Esophagus mucosa (tissue), 1 donor: ENCODE measurements at regions not wholly inside any gene's neighbourhood (a gene's known extent, or its start where the extent isn't known, plus 50 kb on each side); places are given as distances from the start of the nearest gene placed in this dataset.
"Not testable (repeated sequence)": the region's sequence is repeated elsewhere in the genome, so short reads cannot be mapped to it uniquely, and the experiment has no call there.

Experiments
- ATAC-seq: fragments of 200-7000 bp; cut with Tn5 transposase; one replicate; pipeline ENCODE4 v1.9.1; 2020
- donor health status: DM: yes; HTN: yes; CAD: no.

DNA sequence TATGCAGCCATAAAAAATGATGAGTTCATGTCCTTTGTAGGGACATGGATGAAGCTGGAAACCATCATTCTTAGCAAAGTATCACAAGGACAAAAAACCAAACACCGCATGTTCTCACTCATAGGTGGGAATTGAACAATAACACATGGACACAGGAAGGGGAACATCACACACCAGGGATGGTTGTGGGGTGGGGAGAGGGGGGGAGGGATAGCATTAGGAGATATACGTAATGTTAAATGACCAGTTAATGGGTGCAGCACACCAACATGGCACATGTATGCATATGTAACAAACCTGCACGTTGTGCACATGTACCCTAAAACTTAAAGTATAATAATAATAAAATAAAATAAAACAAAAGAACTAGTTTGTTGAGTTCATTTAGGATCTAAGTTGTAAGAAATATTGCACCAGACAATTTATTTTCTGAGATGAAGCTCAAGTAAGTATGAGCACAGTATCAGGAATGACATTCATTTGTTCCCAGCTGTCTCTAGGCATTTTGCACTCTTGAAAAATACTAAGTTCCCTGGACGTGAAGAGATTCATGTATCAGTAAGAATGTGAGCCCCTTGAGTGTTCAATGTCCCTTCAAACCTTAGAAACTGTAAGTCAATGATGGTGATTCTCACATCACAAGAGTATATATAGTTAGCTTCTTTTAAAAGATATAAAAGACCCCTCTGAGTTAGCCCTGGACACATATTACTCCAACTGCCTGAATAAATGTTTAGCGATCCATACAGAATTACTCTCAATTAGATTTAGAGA is 1519.3 kb upstream of the TPTE start:
- ATAC-seq: not testable (repeated sequence)

DNA sequence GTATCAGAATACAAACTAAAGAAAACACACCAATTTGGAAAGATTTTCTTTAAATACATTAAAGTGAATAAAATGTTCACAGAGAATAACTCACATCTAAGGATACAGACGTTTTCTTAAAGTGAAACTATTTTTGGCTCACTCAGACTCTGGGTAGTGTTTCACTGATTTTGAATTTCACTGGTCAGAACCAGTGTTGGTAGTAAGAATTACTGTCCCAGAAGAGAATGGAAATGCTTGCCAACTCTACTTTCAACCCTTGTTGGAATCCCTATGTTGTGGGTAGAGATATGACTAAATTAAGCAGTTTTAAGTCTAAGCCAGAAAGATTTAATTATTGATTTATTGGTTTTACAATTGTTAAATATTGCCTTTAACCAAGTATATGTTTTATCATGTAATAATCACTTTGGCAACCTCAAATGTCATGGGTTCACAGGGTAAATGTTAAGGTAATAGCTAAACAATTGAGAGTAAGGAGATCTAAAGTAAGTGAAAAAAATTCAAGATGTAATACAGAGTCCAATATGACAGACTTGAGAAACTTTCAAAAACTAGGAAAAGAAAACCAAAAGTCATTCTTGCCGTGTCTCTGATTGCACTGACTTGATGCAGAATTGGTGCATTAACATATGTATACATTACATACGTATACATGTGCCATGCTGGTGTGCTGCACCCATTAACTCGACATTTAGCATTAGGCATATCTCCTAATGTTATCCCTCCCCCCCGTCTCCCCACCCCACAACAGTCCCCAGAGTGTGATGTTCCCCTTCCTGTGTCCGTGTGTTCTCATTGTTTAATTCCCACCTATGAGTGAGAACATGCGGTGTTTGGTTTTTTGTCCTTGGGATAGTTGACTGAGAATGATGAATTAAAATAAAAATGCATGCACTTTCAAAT is 1517.2 kb upstream of the TPTE start:
- not testable (repeated sequence) for ATAC-seq

DNA sequence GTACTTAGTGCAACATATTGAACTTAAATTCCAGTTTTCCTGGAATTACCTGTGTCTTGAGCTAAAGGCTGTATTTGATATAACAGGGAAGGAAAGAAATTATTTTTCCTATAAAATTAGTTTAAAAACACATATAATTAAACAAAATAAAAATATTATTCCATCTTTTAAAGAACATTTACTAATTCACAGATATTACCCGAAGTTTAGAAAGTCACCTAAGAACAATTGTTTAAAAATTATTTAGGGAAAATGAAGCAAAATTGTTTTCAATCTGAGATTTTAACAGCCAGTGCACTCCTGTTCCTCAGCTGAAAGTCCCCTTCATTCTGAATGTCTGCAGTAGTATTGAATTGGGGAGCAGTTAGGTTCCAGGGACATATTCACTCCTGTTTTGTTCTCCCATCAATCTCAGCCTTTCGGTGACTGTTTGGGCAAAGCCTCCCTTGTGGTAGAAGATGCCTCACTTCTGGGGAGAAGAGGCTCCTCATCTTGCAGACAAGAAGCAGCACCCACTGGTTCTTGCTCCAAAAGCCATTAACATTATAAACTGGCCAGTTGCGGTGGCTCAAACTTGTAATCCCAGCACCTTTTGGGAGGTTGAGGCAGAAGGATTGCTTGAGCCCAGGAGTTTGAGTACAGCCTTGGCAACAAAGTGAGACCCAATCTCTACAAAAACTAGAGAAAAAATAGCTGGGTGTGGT is 1516.4 kb upstream of the TPTE start:
- not testable (repeated sequence) for ATAC-seq

DNA sequence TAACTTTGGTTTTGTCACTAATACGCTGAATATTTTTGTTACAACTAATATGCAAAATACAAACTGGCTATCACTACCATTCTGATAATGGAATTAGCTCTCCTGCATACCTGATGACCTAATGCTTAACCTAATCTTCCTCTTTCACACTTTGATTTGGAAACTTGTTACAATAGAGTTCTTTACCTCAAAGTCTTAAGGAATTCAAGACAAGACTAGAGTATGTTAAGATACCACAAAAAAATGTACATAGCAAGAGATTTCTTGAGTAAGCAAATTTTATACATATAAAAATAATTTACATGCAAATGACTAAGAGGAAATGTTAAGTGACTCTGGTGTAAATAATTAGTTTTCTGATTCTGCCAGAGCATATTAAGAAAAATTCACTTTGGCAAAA is 1515.7 kb upstream of the TPTE start:
- not testable (repeated sequence) for ATAC-seq

DNA sequence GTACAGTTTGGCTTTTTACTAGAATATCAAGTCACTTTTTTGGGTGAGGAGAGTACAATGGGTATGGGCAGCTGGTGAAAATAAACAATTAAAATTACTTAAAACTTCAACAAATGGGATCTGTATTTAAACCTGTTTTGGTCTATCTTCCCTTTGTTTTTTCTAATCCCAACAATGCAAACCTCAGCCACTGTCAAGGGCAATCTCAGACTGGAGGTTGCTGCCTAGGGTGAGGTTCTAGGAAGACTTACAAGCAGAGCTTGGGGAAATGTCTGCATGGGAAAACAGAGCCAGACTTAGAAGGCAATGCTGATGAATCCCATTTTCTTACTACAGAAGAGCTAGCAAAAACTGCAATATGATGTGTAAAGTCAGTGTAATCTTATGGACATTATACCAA is 1515.3 kb upstream of the TPTE start:
- ATAC-seq: not testable (repeated sequence)

DNA sequence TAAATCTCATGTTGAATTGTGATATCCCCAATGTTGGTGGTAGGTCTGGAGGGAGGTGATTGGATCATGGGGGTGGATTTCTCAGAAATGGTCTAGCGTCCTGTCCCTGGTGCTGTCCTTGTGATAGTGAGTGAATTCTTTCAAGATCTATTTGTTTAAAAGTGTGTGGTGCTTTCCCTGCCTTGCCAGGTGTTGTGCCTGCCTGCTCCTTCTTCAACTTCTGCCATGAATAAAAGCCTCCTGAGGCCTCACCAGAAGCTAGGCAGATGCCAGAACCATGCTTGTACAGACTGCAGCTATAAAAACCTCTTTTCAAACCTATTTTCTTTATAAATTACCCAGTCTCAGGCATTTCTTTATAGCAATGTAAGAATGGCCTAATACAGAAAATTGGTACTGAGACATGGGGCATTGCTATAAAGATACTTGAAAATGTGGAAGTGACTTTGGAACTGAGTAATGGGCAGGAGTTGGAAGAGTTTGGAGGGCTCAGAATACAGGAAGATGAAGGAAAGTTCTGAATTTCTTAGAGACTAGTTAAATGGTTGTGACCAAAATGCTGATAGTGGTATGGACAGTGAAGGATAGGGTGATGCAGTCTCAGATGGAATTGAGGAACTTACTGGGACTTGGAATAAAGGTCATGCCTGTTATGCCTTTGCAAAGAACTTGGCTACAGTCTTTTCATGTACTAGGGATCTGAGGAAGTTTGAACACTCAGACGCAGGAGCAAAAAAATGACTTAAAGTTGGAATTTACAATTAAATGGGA is 1514.6 kb upstream of the TPTE start:
- not testable (repeated sequence) for ATAC-seq

DNA sequence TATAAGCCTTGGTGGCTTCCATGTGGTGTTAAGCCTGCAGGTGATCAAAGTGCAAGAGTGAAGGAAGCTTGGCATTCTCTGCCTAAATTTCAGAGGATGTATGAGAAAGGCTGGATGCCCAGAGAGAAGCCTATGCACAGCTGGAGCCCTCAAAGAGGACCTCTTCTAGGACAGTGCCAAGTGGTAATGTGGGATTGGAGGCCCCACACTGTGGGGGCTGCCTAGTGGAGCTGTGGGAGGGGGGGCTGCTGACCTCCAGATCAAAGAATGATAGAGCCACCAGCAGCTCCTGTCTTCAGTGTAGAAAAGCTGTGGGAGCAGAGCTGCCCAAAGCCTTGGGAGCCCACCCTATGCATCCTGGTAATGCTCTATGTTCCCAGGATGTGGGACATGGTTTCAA is 1512.7 kb upstream of the TPTE start:
- peak; percentile 18 for ATAC-seq

DNA sequence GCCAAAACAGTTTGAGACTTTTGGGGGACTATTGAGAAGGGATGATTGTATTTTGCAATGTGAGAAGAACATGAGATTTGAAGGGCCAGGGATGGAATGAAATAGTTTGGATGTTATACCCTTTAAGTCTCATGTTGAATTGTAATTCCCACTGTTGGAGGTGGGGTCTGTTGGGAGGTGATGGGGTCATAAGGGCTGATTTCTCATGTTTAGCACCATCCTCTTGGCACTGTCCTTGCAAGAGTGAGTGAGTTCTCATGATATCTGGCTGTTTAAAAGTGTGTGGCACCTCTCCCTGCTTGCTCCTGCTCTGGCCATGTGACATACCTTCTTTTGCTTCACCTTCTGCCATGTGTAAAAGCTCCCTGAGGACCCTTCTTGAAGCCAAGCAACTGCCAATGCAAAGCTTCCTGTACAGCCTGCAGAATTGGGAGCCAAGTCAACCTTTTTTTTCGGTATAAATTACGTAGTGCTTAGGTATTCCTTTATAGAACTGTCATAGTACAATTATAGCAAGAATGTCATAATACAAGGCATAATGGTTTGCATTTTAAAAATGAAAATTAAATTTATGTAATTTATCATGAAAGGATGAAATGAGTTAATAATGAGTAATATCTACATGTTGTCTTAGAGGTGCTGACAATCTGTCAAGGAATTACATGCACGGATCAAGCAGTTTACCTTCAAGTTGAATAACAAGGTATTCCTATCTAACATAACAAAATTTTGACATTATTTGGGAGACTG is 1511.9 kb upstream of the TPTE start:
- ATAC-seq: not testable (repeated sequence)

DNA sequence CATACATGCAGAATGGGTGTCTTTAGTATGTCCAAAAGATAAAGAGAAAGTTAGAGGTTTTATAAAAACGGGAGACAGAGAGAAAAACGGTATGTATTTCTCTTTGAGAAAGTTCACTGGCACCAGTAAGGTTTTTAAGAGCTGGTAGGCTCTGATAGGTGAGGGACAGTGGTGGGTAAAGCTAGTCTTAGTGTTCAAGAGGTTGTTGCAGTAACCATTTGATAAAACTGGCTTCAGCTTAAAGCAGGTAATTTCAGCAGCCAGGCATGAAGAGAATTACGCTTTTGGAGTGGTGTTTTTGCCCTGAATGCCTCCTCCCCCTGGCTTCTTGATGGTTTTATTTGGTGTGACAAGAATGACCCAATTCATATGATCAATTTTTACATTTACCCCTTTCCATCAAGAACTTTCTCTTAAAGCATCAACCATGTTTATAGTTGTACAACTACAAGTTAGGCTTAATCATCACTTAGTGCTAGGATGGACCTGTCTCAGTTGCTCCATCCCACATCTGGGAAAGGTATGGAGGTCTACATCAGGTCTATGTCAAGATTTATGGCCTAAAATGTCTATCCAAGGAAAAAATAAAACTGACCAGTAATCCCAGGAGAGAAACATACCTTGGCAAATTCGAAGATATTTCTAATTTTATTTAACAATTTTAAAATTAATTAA is 1511.1 kb upstream of the TPTE start:
- ATAC-seq: not testable (repeated sequence)

DNA sequence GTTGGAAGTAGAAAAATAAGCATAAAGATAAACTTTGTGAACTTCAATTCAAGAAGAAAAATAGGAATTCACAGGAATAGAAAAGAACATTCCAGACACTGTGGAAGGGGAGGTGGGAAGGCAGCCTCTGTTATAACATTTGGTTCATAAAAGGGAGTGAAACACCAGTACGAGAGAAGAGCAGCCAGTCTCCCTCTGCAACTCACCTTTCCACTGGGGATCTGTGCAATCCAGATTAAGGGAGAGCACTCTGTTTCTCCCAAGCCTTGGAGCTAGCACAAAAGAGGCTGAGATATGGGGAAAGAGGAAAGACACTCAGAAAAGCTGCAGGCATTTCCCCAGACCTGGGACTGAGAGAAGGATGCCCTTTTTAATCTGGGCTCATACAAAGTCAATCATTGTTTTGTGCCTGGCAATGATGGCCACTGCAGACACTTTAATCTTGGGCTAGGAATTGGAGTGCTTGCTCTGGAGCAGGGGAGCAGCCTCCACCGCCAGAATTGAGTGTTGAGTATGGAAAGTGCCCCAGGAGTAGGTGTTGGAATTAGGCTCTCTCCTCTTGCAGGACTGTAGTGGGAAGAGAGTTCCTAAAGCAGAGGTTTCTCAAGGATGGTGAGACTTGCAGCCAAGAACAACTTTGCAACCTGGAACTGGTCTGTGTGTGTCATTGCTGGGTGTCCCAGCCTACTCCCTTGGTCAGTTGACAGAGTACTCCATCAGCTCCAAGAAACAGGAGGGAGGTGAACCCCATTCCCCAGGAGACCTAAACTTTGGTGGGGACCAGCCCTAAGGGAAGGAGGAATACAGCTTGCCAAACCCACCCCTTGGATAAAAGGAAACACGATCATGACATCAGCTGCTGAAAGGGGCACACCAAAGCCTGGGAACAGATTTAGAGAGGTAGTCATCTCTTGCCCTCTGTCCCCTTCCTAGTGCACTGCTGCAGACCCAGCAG is 1510.2 kb upstream of the TPTE start:
- not testable (repeated sequence) for ATAC-seq

DNA sequence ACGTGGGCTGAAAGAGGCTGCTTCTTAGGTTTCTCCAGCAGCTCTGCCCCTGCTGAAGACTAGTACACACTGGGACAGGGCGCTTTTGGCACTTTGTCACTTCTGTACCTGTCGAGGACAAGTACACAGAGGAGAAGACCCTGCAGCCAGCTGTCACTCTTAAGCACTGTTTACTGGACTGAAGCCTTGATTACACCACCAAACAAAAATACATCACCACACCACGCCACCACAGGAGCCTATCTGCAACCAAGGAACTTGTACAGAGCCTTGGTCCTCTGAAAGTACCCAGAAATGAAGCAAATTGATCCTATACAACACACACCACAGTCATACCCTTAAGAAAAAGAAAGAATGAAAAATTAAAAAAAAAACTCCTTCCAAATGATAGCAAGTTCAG is 1509.5 kb upstream of the TPTE start:
- ATAC-seq: not testable (repeated sequence)

DNA sequence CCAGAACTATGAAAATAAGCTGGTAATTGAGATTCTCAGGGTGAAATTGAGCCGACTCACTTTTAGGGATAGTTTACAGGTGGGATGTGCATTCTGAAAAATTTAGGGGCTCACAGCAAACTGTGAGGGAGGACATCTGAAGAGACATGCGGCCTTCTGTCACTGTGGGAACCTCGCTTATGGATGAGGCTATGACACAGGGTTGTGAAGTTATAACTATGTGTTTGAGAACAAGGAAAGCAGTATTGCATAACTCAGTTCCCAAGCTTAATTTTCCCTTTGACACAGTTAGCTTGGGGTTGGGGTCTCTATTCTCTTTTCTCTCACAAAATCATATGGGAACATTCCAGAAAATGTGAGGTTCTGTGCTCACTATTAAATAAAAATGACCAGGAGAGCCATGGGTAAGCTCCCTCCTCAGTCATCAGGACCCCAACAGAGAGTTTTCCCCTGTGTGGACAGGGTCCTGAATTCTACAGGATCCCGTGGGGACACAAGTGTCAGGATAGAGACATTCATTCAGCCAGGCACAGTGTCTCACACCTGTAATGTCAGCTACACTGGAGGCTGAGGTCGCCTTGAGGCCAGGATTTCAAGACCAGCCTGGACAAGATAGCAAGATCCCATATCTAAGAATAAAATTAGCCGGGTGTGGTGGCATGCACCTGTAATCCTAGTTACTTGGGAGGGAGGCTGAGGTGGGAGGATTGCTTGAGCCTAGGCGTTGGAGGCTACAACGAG is 1507.7 kb upstream of the TPTE start:
- ATAC-seq: not testable (repeated sequence)

DNA sequence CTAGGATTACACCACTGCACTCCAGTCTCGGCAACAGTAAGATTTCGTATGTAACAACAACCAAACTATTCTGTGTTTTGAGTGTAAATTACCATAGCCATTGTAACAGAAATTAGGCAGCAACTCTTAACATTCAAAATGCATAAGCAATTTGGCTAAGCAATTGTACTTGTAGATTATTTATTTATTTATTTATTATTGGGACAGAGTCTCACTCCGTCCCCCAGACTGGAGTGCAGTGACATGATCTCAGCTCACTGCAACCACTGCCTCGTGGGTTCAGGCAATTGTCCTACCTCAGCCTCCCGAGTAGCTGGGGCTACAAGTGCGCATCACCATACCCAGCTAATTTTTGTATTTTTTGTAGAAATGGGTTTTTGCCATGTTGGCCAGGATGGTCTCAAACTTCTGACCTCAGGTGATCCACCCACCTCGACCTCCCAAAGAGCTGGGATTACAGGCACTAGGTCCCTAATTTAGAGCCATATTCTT is 1507.1 kb upstream of the TPTE start:
- ATAC-seq: not testable (repeated sequence)

DNA sequence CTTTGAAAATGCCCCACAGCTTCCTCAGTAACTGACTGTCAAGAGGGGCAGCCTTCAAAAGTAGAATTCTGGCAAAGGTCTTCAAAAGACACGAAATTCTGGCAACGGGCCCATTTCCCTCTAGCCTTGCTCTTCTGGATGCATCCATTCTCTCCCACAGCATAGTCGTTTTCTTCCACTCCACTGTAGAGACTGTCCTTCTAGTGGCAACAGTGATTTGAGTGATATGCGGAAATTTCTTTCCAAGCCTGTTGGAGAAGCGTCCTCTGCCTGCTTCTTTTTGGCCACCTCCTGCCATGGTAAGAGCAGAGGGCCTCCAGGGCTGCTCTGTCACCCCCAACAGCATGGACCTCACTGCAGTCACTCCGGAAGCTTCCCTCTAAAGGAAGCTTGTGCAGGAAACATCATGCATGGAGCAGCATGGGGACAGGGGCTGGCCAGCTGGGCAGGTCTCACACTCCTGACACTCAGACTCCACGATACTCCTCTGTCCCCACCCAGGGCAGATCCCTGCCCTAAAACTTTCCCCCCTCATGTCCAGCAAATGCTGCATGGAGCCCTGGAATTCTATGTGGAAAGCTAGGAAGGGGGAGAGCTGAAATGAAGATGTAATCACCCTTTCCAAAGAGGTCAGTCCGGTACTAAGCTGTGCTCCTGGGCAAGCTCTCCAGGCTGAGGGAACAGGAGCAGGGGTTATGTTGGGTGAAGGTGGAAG is 1505.7 kb upstream of the TPTE start:
- ATAC-seq: not testable (repeated sequence)

DNA sequence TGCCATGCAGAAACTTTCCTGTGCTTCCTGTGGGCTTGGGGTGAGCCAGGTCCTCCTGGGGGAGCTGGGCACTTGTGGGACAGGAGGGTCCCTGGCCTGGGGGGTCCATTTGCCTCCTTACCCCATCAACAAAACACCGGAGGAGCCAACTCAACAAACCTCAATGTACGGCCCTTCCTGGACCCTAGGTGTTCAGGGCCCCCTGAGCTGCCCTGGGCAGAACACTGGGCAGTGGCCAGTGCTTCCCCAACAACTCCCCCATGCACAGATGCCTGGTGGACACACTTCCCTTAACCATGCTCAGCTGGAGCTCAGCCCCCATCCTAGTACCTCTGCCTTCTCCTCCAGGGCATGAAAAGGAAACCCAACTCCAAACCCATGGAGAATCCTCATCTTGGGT is 1504.2 kb upstream of the TPTE start:
- ATAC-seq: not testable (repeated sequence)

DNA sequence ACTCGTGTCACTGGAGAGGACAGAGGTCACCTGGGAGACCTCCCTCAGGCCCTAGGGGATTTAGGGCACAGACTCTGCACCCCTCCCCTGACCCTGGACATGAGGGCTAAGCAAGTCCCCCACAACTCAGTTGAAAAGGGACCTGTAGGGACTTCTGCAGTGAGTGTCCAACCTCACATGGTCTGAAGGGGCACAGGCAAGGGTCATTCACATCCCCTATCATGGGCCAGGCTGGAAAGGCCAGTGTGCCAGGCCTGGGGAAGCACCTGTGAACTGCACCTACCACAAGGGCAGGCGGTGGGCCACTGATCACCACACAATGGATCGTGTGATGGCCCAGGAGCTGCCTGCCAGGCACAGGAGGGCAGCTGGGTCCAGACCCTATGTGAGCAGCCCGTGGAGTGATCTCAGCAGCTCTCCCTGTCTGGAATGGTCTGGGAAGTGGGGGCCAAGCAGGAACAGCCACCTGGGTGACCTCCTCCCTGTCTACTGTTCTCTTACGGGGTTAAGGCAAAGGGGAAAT is 1502.6 kb upstream of the TPTE start:
- not testable (repeated sequence) for ATAC-seq

DNA sequence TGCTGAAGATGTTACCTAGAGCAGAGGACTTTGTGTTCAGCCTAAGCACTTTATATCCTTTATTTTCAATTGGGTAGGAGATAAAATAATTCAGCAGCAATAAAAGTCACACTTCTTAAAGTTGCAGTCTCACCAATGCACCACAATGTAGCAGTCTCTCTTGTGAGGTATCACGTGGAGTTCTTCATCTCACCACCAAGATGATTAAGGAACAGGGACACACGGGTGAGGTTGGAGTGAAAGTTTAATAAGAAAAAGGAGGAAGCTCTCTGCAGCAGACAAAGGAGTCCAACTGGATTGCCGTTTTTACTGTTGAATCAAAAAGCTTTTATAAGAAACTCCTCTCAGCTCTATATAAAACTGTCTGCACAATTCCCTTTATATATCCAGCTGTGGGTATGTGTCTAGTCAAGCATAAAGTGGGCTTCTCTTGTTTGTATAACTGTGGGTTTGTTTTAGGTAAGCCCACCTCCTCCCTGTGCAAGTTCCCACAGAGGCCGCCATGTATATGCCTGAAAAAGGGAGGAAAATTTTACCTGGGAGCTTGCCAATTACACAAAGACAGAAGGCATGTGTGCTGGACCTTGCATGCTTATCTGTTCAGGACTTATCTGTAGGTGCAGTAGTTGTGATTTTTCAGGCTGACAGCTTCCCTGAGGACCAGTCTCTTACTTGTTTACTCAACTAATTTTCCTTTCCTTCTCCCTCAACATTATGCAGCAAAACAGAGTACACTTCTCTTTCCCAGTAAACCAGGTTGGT is 1497.2 kb upstream of the TPTE start:
- not testable (repeated sequence) for ATAC-seq
